Left lung (tissue), 4 donors: ENCODE measurements at regions not wholly inside any gene's neighbourhood (a gene's known extent, or its start where the extent isn't known, plus 50 kb on each side); places are given as distances from the start of the nearest gene placed in this dataset.
"Not testable (repeated sequence)": the region's sequence is repeated elsewhere in the genome, so short reads cannot be mapped to it uniquely, and the experiment has no call there.

Experiments used
- ATAC-seq: fragments of 200-7000 bp; cut with Tn5 transposase; one replicate; pipeline ENCODE4 v1.9.1; 2020; ENCODE audit warnings: moderate library complexity
- DNase-seq, 4 donors: peaks; one replicate each; pipeline ENCODE4 v3.0.0-alpha.2; 2013 to 2020
- H3K27ac ChIP-seq, 2 donors: fragments of 200-600 bp; sonication (generic) in 1 of 2; one replicate each; pipeline versions ENCODE4 v1.5.0 to v1.8.0; 2020 to 2021
- H3K27me3 ChIP-seq, 2 donors: fragments of 200-600 bp; sonication (generic) in 1 of 2; one replicate each; pipeline versions ENCODE4 v1.5.0 to v1.8.0; 2020 to 2021
- H3K36me3 ChIP-seq, 2 donors: fragments of 200-600 bp; sonication (generic) in 1 of 2; one replicate each; pipeline versions ENCODE4 v1.5.0 to v1.8.0; 2020 to 2021
- H3K4me1 ChIP-seq, 2 donors: fragments of 200-600 bp; one replicate each; pipeline ENCODE4 v1.8.0; 2021
- H3K4me3 ChIP-seq, 2 donors: fragments of 200-600 bp; sonication (generic) in 1 of 2; one replicate each; pipeline versions ENCODE4 v1.5.0 to v1.8.0; 2020 to 2021; ENCODE audit warnings: mild to moderate bottlenecking in 1 of 2
- H3K9me3 ChIP-seq, 2 donors: fragments of 200-600 bp; sonication (generic) in 1 of 2; one replicate each; pipeline versions ENCODE4 v1.5.0 to v1.8.0; 2020 to 2021
- CTCF ChIP-seq, 2 donors: fragments of 200-600 bp; sonication (generic) in 1 of 2; IDR thresholded peaks; one replicate each; pipeline versions ENCODE4 v1.5.0 to v1.8.0; 2021; ENCODE audit warnings: antibody characterized with exemption in 2 of 2
- intact Hi-C, 2 donors: fragments of 100-400 bp; cut with DNase I; formaldehyde crosslinking; loops; one replicate each; pipeline versions ENCODE4 v1.11.2 to v1.14.2; 2022
- donor health status: DM: no; HTN: yes; CAD: no.
- donor health status: DM: no; HTN: no; CAD: no.

GRCh38 chr1:212164095-212164872, 120.9 kb upstream of the PPP2R5A start:
- DNase-seq (no peak), ATAC-seq (no peak)
- no peak for TF ChIP-seq CTCF (IDR thresholded peaks at IDR 0.05)
- Histone ChIP-seq H3K4me1 (peaks cover 12 to 36% of the 10 kb centered on the region in 2 donors), H3K4me3 (no peak overlapping the region), H3K9me3 (no peaks in the 10 kb centered on the region), H3K36me3 (no peaks in the 10 kb centered on the region), H3K27me3 (no peaks in the 10 kb centered on the region), H3K27ac (no peak overlapping the region)
- intact Hi-C loops = no loop called here

DNA sequence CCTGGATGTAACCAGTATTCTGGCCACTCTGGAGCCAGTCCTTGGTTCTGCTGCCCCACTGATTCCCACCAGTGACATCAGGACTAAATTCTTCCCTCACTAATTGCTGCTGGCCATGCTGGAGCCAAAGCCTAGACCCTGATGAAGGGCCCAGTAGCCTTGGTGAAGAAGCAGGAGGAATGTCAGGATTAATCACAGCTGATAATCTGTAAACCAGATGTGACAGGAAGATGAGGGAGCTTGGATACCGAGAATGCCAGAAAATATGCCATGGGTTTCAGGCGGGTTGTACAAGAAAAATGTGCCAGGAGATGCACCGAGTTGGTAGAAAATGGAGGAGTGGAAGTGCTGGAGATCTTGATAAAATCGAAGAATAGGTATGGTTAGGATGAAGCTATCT, 119.0 kb upstream of the PPP2R5A start:
- Histone ChIP-seq H3K4me1 (peaks cover 12 to 34% of the 10 kb centered on the region in 2 donors), H3K36me3 (no peaks in the 10 kb centered on the region), H3K27ac (no peak overlapping the region), H3K9me3 (no peaks in the 10 kb centered on the region), H3K27me3 (no peaks in the 10 kb centered on the region), H3K4me3 (no peak overlapping the region)
- DNase-seq (no peak), ATAC-seq (no peak)
- intact Hi-C loops = no loop called here
- TF ChIP-seq CTCF (IDR thresholded peaks at IDR 0.05) = no peak

- no peak for TF ChIP-seq CTCF (IDR thresholded peaks at IDR 0.05)
- ATAC-seq (peak; percentile 29), DNase-seq (peak in 1 of 4 donors; percentile 32)
- Histone ChIP-seq H3K27me3 (no peaks in the 10 kb centered on the region), H3K36me3 (no peaks in the 10 kb centered on the region), H3K4me1 (peaks cover 12 to 30% of the 10 kb centered on the region in 2 donors), H3K9me3 (no peaks in the 10 kb centered on the region), H3K27ac (peak overlapping the region in 1 of 2 donors; percentile 36), H3K4me3 (no peak overlapping the region)
- intact Hi-C loops = no loop called here
These were observed 118.6 kb upstream of the PPP2R5A start for GRCh38 chr1:212166644-212167043.

DNA sequence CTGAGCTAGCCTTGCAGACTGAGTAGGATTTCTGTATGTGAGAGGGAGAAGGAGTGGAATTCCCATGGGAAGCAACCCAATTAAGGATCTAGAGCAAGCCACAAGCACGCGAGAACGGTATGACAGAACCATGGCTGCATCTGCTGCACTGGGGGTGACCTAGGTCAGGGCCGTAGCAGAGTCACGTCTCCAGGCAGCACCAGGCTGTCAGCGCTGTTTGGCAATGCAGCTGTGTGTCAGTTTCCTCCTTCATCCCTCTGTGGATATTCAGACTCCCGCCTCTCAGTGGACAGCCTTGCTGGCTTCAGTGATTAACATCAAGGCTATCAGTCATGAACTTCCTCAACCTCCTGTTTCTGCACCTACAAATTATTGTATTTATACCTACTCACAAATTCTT, 118.1 kb upstream of the PPP2R5A start:
- H3K27me3 ChIP-seq = no peaks in the 10 kb centered on the region
- H3K4me1 ChIP-seq = peaks cover 12 to 26% of the 10 kb centered on the region in 2 donors
- peak overlapping the region in 1 of 2 donors; percentile 36 for H3K27ac ChIP-seq
- no peaks in the 10 kb centered on the region for H3K9me3 ChIP-seq
- no peak for TF ChIP-seq CTCF (IDR thresholded peaks at IDR 0.05)
- no peaks in the 10 kb centered on the region for H3K36me3 ChIP-seq
- peak; percentile 68 for ATAC-seq
- no peak overlapping the region for H3K4me3 ChIP-seq
- DNase-seq = peak in 1 of 4 donors; percentile 40
- intact Hi-C loops = no loop called here

DNA sequence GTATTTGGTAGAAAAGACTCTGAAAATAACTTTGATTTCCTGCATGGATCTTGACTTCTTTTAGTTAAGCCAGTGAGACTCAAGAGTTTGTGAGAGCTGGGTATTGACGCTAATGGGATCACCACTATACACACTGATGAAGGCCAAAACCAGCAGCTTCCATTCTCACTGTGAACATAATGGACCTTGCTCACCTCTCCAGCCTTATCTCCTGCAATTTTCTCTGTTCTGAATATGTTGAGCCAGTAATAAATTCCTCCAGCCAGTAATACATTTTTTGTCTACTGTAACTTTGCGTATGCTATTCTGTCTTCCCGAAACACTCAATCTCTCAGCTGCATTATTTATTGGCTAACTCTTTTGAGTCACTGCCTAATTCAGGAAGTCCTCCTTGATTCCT, 111.6 kb upstream of the PPP2R5A start:
- TF ChIP-seq CTCF (IDR thresholded peaks at IDR 0.05) = no peak
- intact Hi-C loops = no loop called here
- Histone ChIP-seq H3K36me3 (no peaks in the 10 kb centered on the region), H3K27ac (no peak overlapping the region), H3K4me1 (no peaks in the 10 kb centered on the region), H3K9me3 (no peaks in the 10 kb centered on the region), H3K4me3 (no peak overlapping the region), H3K27me3 (no peaks in the 10 kb centered on the region)
- no peak for DNase-seq
- ATAC-seq = no peak

GRCh38 chr1:212174295-212174694, 110.9 kb upstream of the PPP2R5A start:
- DNase-seq, ATAC-seq, H3K27ac ChIP-seq, H3K36me3 ChIP-seq, H3K27me3 ChIP-seq, intact Hi-C loops, H3K9me3 ChIP-seq, H3K4me1 ChIP-seq, H3K4me3 ChIP-seq: not testable (repeated sequence)
